C4-2B (cell line): ENCODE measurements at regions not wholly inside any gene's neighbourhood (a gene's known extent, or its start where the extent isn't known, plus 50 kb on each side); places are given as distances from the start of the nearest gene placed in this dataset.
A peak's percentile ranks its signal among the peaks of the same experiment; 100 is the strongest.

Source experiments
- H3K27ac ChIP-seq: fragments of 450-650 bp; 2 replicates; pipeline ENCODE4 v1.5.1; 2017
- CTCF ChIP-seq: fragments of 450-650 bp; conservative IDR thresholded peaks from 2 replicates; pipeline ENCODE4 v1.5.1; 2017; ENCODE audit warnings: mild to moderate bottlenecking
- ZFX ChIP-seq: fragments of 450-650 bp; IDR thresholded peaks from 2 replicates; pipeline ENCODE4 v1.6.1; 2017

DNA sequence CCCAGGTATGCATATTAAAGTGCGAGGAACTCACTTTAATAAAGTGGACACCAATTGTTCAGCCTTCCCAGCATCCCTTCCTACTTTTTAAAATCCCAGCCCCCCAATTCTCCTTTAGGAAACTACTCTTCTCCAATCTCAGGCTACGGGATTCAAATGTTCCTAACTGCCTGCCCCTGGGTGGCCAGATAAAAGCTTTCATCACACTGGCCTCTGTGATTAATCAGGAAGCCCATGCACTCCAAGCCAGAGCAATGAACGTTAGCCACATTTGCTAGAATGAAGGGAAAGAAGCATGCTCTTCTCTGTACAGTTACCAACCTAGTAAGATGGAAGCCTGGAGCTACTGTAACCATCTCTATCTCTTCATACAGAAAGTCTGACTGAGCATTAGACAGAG, 250.3 kb upstream of the UBE2E2 start:
- TF ChIP-seq ZFX: no peak
- TF ChIP-seq CTCF: no peak
- no peak overlapping the region for H3K27ac ChIP-seq

DNA sequence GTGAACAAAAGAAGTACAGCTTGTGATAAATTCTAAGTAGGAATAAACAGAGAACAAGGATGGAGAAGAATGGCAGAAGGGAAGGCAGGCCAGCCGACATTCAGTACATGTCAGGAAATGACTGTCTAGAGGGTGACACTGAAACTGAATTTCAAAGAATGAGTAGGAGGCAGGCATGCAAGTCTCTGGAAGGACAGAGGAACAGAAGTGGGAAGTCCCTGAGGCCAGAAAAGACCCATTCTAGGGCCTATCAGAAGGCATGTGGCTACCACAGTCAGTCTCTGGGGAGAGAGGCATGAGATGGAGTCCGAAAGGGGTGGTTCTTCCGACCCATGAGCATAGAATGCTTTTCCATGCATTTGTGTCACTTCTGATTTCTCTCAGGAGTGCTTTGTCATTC, 243.5 kb upstream of the UBE2E2 start:
- no peak overlapping the region for H3K27ac ChIP-seq
- TF ChIP-seq ZFX: no peak
- no peak for TF ChIP-seq CTCF

- H3K27ac ChIP-seq: no peak overlapping the region
These were observed 242.8 kb upstream of the UBE2E2 start for GRCh38 chr3:22960105-22960984.

DNA sequence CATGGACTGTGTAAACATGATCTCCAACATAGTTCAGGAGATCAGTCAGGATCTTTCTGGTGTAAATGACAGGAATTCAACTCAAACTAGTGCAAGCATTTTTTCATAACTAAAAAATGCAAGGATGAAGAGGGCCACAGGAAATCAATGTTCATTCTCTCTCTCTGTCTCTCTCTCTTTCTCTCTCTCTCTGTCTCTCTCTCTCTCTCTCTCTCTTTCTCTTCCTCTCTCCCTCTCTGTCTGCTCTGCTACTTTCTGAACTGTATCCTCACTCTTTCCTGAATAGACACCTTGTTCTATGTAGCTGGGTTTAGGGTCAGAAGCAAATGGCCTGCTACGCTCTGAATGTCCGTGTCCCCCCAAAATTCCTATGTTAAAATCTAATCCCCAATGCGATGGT, 240.9 kb upstream of the UBE2E2 start:
- H3K27ac ChIP-seq: no peak overlapping the region
- TF ChIP-seq CTCF (no peak), ZFX (no peak)

More at GRCh38 chr3:22960105-22960984, 242.8 kb upstream of the UBE2E2 start:
- peak; percentile 88 for TF ChIP-seq CTCF
- TF ChIP-seq ZFX: no peak

DNA sequence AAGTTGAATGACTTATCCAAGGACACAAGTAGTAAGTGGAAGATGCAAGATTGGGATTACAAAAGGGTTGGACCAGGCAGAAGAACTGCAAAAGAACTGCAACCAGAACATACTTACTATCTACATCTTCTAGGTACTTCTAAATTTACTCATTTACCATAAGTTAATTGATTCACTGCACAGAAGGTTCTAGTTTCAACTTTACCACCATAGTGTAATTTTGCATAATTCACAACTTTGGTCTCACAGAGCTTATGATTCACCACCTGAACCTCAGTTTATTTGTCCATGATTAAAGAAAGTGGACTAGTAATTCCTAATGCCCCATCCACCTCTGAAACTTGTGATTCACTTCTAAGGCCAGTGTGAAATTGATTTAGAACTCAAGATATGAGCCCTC, 236.8 kb upstream of the UBE2E2 start:
- TF ChIP-seq CTCF: no peak
- TF ChIP-seq ZFX: no peak
- H3K27ac ChIP-seq: no peak overlapping the region

GRCh38 chr3:22969276-22969675, 233.9 kb upstream of the UBE2E2 start:
- no peak for TF ChIP-seq ZFX
- TF ChIP-seq CTCF: no peak
- no peak overlapping the region for H3K27ac ChIP-seq

GRCh38 chr3:22971497-22971896, 231.6 kb upstream of the UBE2E2 start:
- no peak overlapping the region for H3K27ac ChIP-seq
- TF ChIP-seq CTCF (no peak), ZFX (no peak)
